Adrenal gland (tissue), 9 donors: ENCODE measurements at regions not wholly inside any gene's neighbourhood (a gene's known extent, or its start where the extent isn't known, plus 50 kb on each side); places are given as distances from the start of the nearest gene placed in this dataset.

Experiments used
- DNase-seq, 7 donors: peaks; one replicate each; pipeline ENCODE4 v3.0.0-alpha.2; 2019 to 2020
- H3K27ac ChIP-seq, 5 donors: fragments of 200-600 bp; sonication (generic) in 4 of 5; 1 replicate in 3 of 5; 2 replicates in 2 of 5; pipeline versions ENCODE4 v1.5.1 to v1.8.0; 2016 to 2020; ENCODE audit warnings: mild to moderate bottlenecking in 1 of 5
- H3K27me3 ChIP-seq: fragments of 200-600 bp; 2 replicates; pipeline ENCODE4 v1.8.0; 2021
- H3K36me3 ChIP-seq, 2 donors: fragments of 200-600 bp; replicated peaks in 1 of 2; 1 replicate in 1 of 2; 2 replicates in 1 of 2; pipeline versions ENCODE4 v1.5.1 to v1.8.0; 2018 to 2022
- H3K4me1 ChIP-seq, 2 donors: fragments of 200-600 bp; replicated peaks in 1 of 2; 1 replicate in 1 of 2; 2 replicates in 1 of 2; pipeline versions ENCODE4 v1.5.1 to v1.8.0; 2018 to 2021
- H3K4me3 ChIP-seq, 4 donors: fragments of 200-600 bp; sonication (generic) in 3 of 4; one replicate each; pipeline ENCODE4 v1.5.1; 2016 to 2018
- H3K9me3 ChIP-seq, 3 donors: fragments of 200-600 bp; sonication (generic) in 1 of 3; replicated peaks in 1 of 3; 1 replicate in 2 of 3; 2 replicates in 1 of 3; pipeline versions ENCODE4 v1.5.1 to v1.8.0; 2016 to 2021
- POLR2A ChIP-seq, 2 donors: fragments of 450-650 bp; IDR thresholded peaks; one replicate each; pipeline ENCODE4 v1.6.1; 2017; ENCODE audit warnings: antibody characterized with exemption in 2 of 2, mild to moderate bottlenecking in 2 of 2, moderate library complexity in 1 of 2
- WGBS, 4 donors: extraction: QIAGEN DNeasy Blood & Tissue Kit in 2 of 4; methylation state at CpG; one replicate each; pipeline versions ENCODE4 v1.1.5 to v1.1.7; 2013 to 2017; 5-methylcytosine and 5-hydroxymethylcytosine counted together
- intact Hi-C, 2 donors: fragments of 100-400 bp; cut with DNase I; formaldehyde crosslinking; loops; one replicate each; pipeline versions ENCODE4 v1.14.1 to v1.15.0; 2022 to 2023
- TF ChIP-seq, protein P1 (sequence below), 6 experiments: fragments of 450-650 bp in 4 of 6; fragments of 200-600 bp in 2 of 6; sonication (generic) in 1 of 6; IDR thresholded peaks; 1 replicate in 5 of 6; 2 replicates in 1 of 6; pipeline versions ENCODE4 v1.5.1 to v1.8.0; 2016 to 2021; ENCODE audit warnings: antibody characterized with exemption in 6 of 6, mild to moderate bottlenecking in 2 of 6, moderate library complexity in 1 of 6
- donor health status: healthy with polysubstance abuse.
- donor health status: Bipolar disorder and iron deficiency.
- donor health status: DM: yes; HTN: yes; CAD: no.
- donor health status: DM: no; HTN: no; CAD: no.
- donor health status: DM: no; HTN: no; CAD: no.

DNA sequence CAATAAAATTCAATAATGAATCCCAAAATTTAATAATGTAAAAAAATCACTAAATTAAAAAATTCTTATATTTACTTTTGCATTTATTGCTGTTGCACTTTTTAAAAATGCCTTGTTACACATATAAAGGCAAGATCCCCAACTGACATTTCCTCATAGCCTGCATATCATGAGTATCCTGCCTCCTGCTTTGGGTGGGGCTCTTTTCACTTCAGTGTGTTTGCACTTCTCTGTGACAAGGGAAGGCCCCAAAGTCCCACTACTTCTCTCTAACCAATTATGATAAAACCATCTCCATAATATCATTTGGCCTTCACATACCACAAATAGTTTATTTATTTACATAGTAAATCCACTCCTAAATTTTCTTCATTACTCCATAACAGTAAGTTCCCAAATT is 446.1 kb upstream of the MARCKS start:
- DNase-seq: no peak
- no peaks in the 10 kb centered on the region for H3K36me3 ChIP-seq
- no peak overlapping the region for H3K4me3 ChIP-seq
- H3K27ac ChIP-seq: no peak overlapping the region
- intact Hi-C loops: no loop called here
- no peaks in the 10 kb centered on the region for H3K27me3 ChIP-seq
- TF ChIP-seq, protein P1, sequence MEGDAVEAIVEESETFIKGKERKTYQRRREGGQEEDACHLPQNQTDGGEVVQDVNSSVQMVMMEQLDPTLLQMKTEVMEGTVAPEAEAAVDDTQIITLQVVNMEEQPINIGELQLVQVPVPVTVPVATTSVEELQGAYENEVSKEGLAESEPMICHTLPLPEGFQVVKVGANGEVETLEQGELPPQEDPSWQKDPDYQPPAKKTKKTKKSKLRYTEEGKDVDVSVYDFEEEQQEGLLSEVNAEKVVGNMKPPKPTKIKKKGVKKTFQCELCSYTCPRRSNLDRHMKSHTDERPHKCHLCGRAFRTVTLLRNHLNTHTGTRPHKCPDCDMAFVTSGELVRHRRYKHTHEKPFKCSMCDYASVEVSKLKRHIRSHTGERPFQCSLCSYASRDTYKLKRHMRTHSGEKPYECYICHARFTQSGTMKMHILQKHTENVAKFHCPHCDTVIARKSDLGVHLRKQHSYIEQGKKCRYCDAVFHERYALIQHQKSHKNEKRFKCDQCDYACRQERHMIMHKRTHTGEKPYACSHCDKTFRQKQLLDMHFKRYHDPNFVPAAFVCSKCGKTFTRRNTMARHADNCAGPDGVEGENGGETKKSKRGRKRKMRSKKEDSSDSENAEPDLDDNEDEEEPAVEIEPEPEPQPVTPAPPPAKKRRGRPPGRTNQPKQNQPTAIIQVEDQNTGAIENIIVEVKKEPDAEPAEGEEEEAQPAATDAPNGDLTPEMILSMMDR (IDR thresholded peaks at IDR 0.05): no peak
- TF ChIP-seq POLR2A (IDR thresholded peaks at IDR 0.05): no peak
- H3K9me3 ChIP-seq: peaks cover 0 to 2% (median 0%) of the 10 kb centered on the region in 3 donors
- H3K4me1 ChIP-seq: peaks cover 0 to 3% of the 10 kb centered on the region in 2 donors

DNA sequence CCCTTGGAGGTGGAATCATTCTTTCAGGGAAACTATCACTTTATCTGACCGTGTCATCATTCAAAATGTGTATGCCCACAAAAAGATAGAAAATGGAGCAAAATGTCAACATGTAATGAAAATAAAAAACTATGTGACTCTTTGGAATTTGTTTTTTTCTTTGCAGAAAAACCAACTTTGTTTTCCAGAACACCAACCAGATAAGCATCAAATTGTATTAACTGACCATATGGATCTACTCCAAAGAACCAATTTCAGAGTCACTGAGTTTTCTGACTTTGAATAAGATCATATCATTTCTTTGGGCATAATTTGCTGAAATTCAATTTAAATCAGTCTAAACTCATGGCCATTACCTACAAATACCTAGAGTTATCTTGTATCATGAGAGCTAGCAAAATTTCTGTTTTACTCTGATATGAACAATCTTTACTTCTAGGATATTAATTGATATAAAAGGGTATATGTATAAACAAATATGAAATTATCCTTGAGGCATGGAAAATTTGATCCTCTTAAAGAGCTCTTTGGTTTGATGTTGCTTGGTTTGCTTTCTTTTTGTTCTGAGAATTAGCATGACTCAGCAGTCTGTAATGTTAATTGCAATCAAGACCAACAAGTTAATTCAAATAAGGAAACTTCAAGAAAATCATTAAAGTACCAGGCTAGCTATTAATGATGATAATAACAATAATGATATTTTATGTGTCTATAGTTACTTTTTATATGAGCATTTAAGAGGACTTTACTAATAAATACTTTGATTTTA is 444.4 kb upstream of the MARCKS start:
- 94 to 100% (median 95%) methylated on average over 1 of the region's 1 CpG for WGBS, 4 donors
- Histone ChIP-seq H3K4me1 (peaks cover 0 to 3% of the 10 kb centered on the region in 2 donors), H3K27me3 (no peaks in the 10 kb centered on the region), H3K9me3 (peaks cover 0 to 2% (median 0%) of the 10 kb centered on the region in 3 donors), H3K27ac (no peak overlapping the region), H3K4me3 (no peak overlapping the region), H3K36me3 (no peaks in the 10 kb centered on the region)
- TF ChIP-seq, protein P1 (IDR thresholded peaks at IDR 0.05): no peak
- no peak for TF ChIP-seq POLR2A (IDR thresholded peaks at IDR 0.05)
- intact Hi-C loops: no loop called here
- no peak for DNase-seq

DNA sequence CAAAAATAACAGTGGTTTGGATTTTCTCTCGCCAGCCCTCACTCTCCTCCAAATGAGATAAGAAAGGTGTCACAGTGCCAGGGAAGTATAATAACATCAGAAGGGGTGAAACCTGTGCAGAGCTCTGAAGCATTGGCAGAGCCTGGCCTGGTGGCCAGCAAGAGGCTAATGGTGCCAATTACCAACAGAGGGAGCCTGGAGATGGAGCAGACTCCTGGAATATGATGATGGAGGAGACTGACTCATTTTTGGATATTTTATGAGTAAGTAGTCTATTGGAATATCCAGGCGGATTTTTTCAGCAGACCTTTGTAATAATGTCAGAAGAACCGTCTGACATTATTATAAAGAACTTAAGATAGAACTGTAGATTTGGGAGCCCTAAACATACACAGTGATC is 442.6 kb upstream of the MARCKS start:
- TF ChIP-seq POLR2A (IDR thresholded peaks at IDR 0.05): no peak
- TF ChIP-seq, protein P1 (IDR thresholded peaks at IDR 0.05): peak; percentile 23 to 54 (median 45)
- Histone ChIP-seq H3K4me3 (no peak overlapping the region), H3K36me3 (no peaks in the 10 kb centered on the region), H3K27me3 (no peaks in the 10 kb centered on the region), H3K9me3 (peaks cover 0 to 2% (median 0%) of the 10 kb centered on the region in 3 donors), H3K27ac (no peak overlapping the region), H3K4me1 (peaks cover 0 to 3% of the 10 kb centered on the region in 2 donors)
- WGBS, 4 donors: 23 to 49% (median 33%) methylated on average over 3 of the region's 3 CpGs
- DNase-seq: peak; percentile 27 to 66 (median 45)
- intact Hi-C loops: no loop called here

DNA sequence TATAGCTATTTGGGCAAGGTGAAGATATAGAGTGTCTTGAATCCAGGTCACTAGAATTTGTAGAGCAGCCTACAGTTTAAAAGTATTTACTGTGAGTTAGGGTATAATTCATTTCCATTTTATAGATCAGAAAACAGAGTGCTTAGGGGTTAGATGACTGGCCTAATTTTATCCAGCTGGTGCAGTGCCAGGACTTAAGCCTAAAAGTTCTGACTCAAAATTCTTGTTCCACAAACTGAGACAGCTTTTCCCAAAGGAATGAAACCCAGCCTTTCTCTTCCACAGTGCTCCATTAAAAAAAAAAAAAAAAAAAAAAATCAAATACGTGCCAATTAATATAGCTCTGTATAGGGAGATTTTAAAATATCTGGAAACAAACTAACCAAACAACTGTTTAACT is 441.0 kb upstream of the MARCKS start:
- TF ChIP-seq POLR2A (IDR thresholded peaks at IDR 0.05): no peak
- TF ChIP-seq, protein P1 (IDR thresholded peaks at IDR 0.05): no peak
- H3K4me1 ChIP-seq: peaks cover 0 to 3% of the 10 kb centered on the region in 2 donors
- no peaks in the 10 kb centered on the region for H3K36me3 ChIP-seq
- no peaks in the 10 kb centered on the region for H3K27me3 ChIP-seq
- 59 to 83% (median 76%) methylated on average over 1 of the region's 1 CpG for WGBS, 4 donors
- no peak overlapping the region for H3K4me3 ChIP-seq
- no peak overlapping the region for H3K27ac ChIP-seq
- no peak for DNase-seq
- peaks cover 0 to 2% (median 0%) of the 10 kb centered on the region in 3 donors for H3K9me3 ChIP-seq
- intact Hi-C loops: no loop called here
